GM10266 (cell line): ENCODE measurements at regions not wholly inside any gene's neighbourhood (a gene's known extent, or its start where the extent isn't known, plus 50 kb on each side); places are given as distances from the start of the nearest gene placed in this dataset.

ENCODE experiments used
- DNase-seq: peaks from one replicate; pipeline ENCODE4 v3.0.0; 2012; ENCODE audit errors: extremely low spot score
- CTCF ChIP-seq: IDR thresholded peaks from 2 replicates; pipeline ENCODE4 v1.5.1; 2012; ENCODE audit warnings: mild to moderate bottlenecking, low read depth; ENCODE audit not compliant: control insufficient read depth, insufficient read depth; ENCODE audit errors: missing control alignments

- TF ChIP-seq CTCF, result no peak
- DNase-seq, result no peak
Measured at GRCh38 chr20:52766645-52767435, 205.3 kb upstream of the TSHZ2 start.

- TF ChIP-seq CTCF, result no peak
- no peak for DNase-seq
Measured at GRCh38 chr20:52763321-52763853, 208.8 kb upstream of the TSHZ2 start.

GRCh38 chr20:52761867-52762266 is 210.3 kb upstream of the TSHZ2 start:
- no peak for TF ChIP-seq CTCF

DNA sequence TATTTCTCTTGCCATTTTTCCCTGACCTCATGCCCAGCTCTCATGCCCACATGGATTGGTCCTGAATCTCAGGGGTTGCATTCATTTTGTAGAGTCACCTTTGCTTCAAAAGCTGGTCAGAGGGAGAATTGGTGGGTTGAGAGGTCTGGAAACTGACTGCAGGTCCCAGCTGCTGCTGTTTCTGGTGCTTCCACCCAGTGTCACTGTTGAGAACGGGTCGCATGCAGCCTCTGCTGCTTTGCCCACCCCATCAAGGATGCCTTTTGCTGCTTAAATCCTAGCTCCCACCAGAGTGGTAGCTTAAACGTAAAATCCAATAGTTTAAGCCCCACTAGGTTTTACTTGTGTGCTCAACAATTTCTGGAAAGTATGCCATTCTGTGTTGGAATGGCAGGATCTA is 211.4 kb upstream of the TSHZ2 start:
- no peak for TF ChIP-seq CTCF
- DNase-seq, result no peak

More at GRCh38 chr20:52761867-52762266, 210.3 kb upstream of the TSHZ2 start:
- DNase-seq, result no peak

DNA sequence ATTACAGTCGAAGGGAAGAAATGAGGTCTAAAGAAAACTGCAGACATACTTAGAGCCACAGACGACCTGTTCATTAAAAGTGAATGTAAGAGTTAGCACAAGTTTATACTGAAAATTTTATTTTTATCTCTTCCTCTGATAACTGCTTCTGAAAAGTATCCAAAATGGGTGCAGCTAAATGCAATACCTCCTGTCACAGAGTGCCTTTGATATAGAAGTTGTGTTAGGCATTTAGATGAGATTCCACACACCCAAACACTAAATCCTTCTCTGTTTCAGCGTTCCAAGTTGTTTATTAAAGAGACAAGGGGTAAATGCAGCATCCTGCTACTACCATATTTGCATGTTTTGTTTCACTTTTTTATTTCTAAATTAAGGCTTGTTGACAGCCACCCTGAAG is 214.7 kb upstream of the TSHZ2 start:
- no peak for TF ChIP-seq CTCF

GRCh38 chr20:52755744-52756143 is 216.4 kb upstream of the TSHZ2 start:
- DNase-seq, result no peak
- TF ChIP-seq CTCF, result no peak

More for the DNA sequence above, 214.7 kb upstream of the TSHZ2 start:
- DNase-seq, result no peak

- TF ChIP-seq CTCF, result no peak
- DNase-seq, result no peak
Measured at GRCh38 chr20:52754366-52754765, 217.8 kb upstream of the TSHZ2 start.
